HL-60 (cell line): ENCODE measurements at regions not wholly inside any gene's neighbourhood (a gene's known extent, or its start where the extent isn't known, plus 50 kb on each side); places are given as distances from the start of the nearest gene placed in this dataset.

Experiments used
- CTCF ChIP-seq: IDR thresholded peaks from one replicate; pipeline ENCODE4 v1.5.1; 2011; ENCODE audit warnings: low read length, control low read depth, inconsistent platforms; ENCODE audit not compliant: insufficient read depth
- GABPA ChIP-seq: IDR thresholded peaks from 2 replicates; pipeline ENCODE4 v1.6.1; 2012; ENCODE audit warnings: low read depth
- POLR2AphosphoS5 ChIP-seq: IDR thresholded peaks from 2 replicates; pipeline ENCODE4 v1.6.1; 2012; ENCODE audit warnings: low read depth
- REST ChIP-seq: IDR thresholded peaks from 2 replicates; pipeline ENCODE4 v1.6.1; 2012; ENCODE audit warnings: low read depth; ENCODE audit not compliant: insufficient replicate concordance

- no peak for TF ChIP-seq CTCF
- no peak for TF ChIP-seq REST
- TF ChIP-seq POLR2AphosphoS5: no peak
- no peak for TF ChIP-seq GABPA
Observed at GRCh38 chr3:80550174-80550573, 782.4 kb upstream of the ROBO1 start.
